GM11168 (cell line): ENCODE measurements at regions not wholly inside any gene's neighbourhood (a gene's known extent, or its start where the extent isn't known, plus 50 kb on each side); places are given as distances from the start of the nearest gene placed in this dataset.

ENCODE experiments used
- in situ Hi-C: fragments of 300-500 bp; cut with MboI; formaldehyde crosslinking; loops from one replicate; pipeline ENCODE4 v1.12.0; 2022; ENCODE audit warnings: low sequenced_read_pairs; ENCODE audit not compliant: unreplicated experiment

GRCh38 chr16:87051526-87052320, 265.5 kb downstream of the C16orf95 start:
- in situ Hi-C loops = no loop called here

- in situ Hi-C loops = no loop called here
Measured at GRCh38 chr16:87052506-87052905, 264.7 kb downstream of the C16orf95 start.

GRCh38 chr16:87053016-87053982, 263.9 kb downstream of the C16orf95 start:
- in situ Hi-C loops = no loop called here

- in situ Hi-C loops = no loop called here
Measured at GRCh38 chr16:87054154-87054553, 263.0 kb downstream of the C16orf95 start.

- in situ Hi-C loops = no loop called here
Measured at GRCh38 chr16:87054856-87055255, 262.3 kb downstream of the C16orf95 start.

- in situ Hi-C loops = no loop called here
Measured at GRCh38 chr16:87056083-87056482, 261.1 kb downstream of the C16orf95 start.

GRCh38 chr16:87056551-87056950, 260.6 kb downstream of the C16orf95 start:
- in situ Hi-C loops = no loop called here

GRCh38 chr16:87057211-87057881, 259.8 kb downstream of the C16orf95 start:
- in situ Hi-C loops = no loop called here

GRCh38 chr16:87057951-87058560, 259.1 kb downstream of the C16orf95 start:
- in situ Hi-C loops = no loop called here

GRCh38 chr16:87058728-87059250, 258.4 kb downstream of the C16orf95 start:
- in situ Hi-C loops = no loop called here

- in situ Hi-C loops = no loop called here
Measured at GRCh38 chr16:87060034-87060986, 256.9 kb downstream of the C16orf95 start.

- in situ Hi-C loops = no loop called here
Measured at GRCh38 chr16:87061243-87061920, 255.8 kb downstream of the C16orf95 start.

GRCh38 chr16:87062569-87063442, 254.4 kb downstream of the C16orf95 start:
- in situ Hi-C loops = no loop called here

GRCh38 chr16:87063543-87063942, 253.6 kb downstream of the C16orf95 start:
- in situ Hi-C loops = no loop called here

GRCh38 chr16:87064731-87065445, 252.3 kb downstream of the C16orf95 start:
- in situ Hi-C loops = no loop called here

- in situ Hi-C loops = no loop called here
Measured at GRCh38 chr16:87065446-87066132, 251.6 kb downstream of the C16orf95 start.
